Right atrium auricular region (tissue), 2 donors: ENCODE measurements at regions not wholly inside any gene's neighbourhood (a gene's known extent, or its start where the extent isn't known, plus 50 kb on each side); places are given as distances from the start of the nearest gene placed in this dataset.

Source experiments
- DNase-seq: peaks from one replicate; pipeline ENCODE4 v3.0.0-alpha.2; 2019; ENCODE audit warnings: low spot score
- H3K27ac ChIP-seq, 2 donors: fragments of 200-600 bp; sonication (generic); 1 replicate in 1 of 2; 2 replicates in 1 of 2; pipeline ENCODE4 v1.5.1; 2016 to 2019
- H3K27me3 ChIP-seq, 2 donors: fragments of 200-600 bp; sonication (generic); one replicate each; pipeline versions ENCODE4 v1.5.1 to v1.6.0; 2017 to 2019
- H3K36me3 ChIP-seq: fragments of 200-600 bp; sonication (generic); one replicate; pipeline ENCODE4 v1.5.1; 2016
- H3K4me1 ChIP-seq, 2 donors: fragments of 200-600 bp; sonication (generic); one replicate each; pipeline versions ENCODE4 v1.5.1 to v1.6.0; 2017 to 2019
- H3K4me3 ChIP-seq, 2 donors: fragments of 200-600 bp; sonication (generic); 1 replicate in 1 of 2; 2 replicates in 1 of 2; pipeline ENCODE4 v1.5.1; 2017 to 2019; ENCODE audit warnings: mild to moderate bottlenecking in 1 of 2, moderate library complexity in 1 of 2
- H3K9me3 ChIP-seq, 2 donors: fragments of 200-600 bp; sonication (generic); one replicate each; pipeline ENCODE4 v1.5.1; 2019
- TF ChIP-seq, protein P1 (sequence below), 2 donors: fragments of 200-600 bp; sonication (generic); IDR thresholded peaks; one replicate each; pipeline ENCODE4 v1.5.1; 2019; ENCODE audit warnings: antibody characterized with exemption in 2 of 2

DNA sequence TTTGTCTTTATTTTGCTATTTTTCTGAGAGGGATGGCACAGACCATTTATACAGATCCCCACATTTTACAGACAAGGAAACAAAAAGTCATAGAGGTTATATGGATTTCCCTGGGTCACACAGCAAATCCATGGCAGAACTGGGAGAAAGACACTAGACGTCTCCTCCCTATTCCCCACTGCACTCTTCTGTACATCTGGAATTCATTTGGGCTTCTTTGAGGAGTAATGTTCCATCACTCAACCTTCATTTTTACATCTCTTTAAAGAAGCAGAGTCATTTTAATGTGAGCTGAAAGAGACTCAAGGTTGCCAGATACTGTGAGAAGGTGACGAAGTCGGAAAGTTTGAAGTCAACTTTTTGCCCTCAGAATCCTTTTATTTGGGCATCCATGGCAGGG lies 207.3 kb downstream of the OTOR start:
- Histone ChIP-seq H3K36me3 (no peaks in the 10 kb centered on the region), H3K27me3 (no peaks in the 10 kb centered on the region)
- TF ChIP-seq, protein P1, sequence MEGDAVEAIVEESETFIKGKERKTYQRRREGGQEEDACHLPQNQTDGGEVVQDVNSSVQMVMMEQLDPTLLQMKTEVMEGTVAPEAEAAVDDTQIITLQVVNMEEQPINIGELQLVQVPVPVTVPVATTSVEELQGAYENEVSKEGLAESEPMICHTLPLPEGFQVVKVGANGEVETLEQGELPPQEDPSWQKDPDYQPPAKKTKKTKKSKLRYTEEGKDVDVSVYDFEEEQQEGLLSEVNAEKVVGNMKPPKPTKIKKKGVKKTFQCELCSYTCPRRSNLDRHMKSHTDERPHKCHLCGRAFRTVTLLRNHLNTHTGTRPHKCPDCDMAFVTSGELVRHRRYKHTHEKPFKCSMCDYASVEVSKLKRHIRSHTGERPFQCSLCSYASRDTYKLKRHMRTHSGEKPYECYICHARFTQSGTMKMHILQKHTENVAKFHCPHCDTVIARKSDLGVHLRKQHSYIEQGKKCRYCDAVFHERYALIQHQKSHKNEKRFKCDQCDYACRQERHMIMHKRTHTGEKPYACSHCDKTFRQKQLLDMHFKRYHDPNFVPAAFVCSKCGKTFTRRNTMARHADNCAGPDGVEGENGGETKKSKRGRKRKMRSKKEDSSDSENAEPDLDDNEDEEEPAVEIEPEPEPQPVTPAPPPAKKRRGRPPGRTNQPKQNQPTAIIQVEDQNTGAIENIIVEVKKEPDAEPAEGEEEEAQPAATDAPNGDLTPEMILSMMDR (IDR thresholded peaks at IDR 0.05): no peak

GRCh38 chr20:16955971-16956370 lies 207.8 kb downstream of the OTOR start:
- Histone ChIP-seq H3K27me3 (no peaks in the 10 kb centered on the region), H3K27ac (no peak overlapping the region), H3K36me3 (no peaks in the 10 kb centered on the region), H3K4me1 (no peaks in the 10 kb centered on the region), H3K4me3 (no peak overlapping the region), H3K9me3 (no peaks in the 10 kb centered on the region)
- TF ChIP-seq, protein P1 (IDR thresholded peaks at IDR 0.05): no peak
- no peak for DNase-seq

More for the DNA sequence above, 207.3 kb downstream of the OTOR start:
- H3K4me1 ChIP-seq: no peaks in the 10 kb centered on the region
- no peak overlapping the region for H3K4me3 ChIP-seq
- DNase-seq: no peak
- H3K9me3 ChIP-seq: peaks cover 0 to 3% of the 10 kb centered on the region in 2 donors
- no peak overlapping the region for H3K27ac ChIP-seq

- Histone ChIP-seq H3K27me3 (no peaks in the 10 kb centered on the region), H3K4me1 (no peaks in the 10 kb centered on the region), H3K27ac (no peak overlapping the region), H3K9me3 (no peaks in the 10 kb centered on the region), H3K4me3 (no peak overlapping the region), H3K36me3 (no peaks in the 10 kb centered on the region)
- TF ChIP-seq, protein P1 (IDR thresholded peaks at IDR 0.05): no peak
- DNase-seq: no peak
These were observed 217.2 kb downstream of the OTOR start for GRCh38 chr20:16965401-16965800.

- Histone ChIP-seq H3K36me3 (no peaks in the 10 kb centered on the region), H3K4me3 (no peak overlapping the region), H3K27ac (no peak overlapping the region), H3K9me3 (no peaks in the 10 kb centered on the region), H3K4me1 (no peaks in the 10 kb centered on the region), H3K27me3 (no peaks in the 10 kb centered on the region)
- no peak for DNase-seq
- TF ChIP-seq, protein P1 (IDR thresholded peaks at IDR 0.05): no peak
These were observed 218.2 kb downstream of the OTOR start for GRCh38 chr20:16966276-16966880.

- Histone ChIP-seq H3K4me1 (no peaks in the 10 kb centered on the region), H3K36me3 (no peaks in the 10 kb centered on the region), H3K4me3 (no peak overlapping the region), H3K9me3 (no peaks in the 10 kb centered on the region), H3K27me3 (no peaks in the 10 kb centered on the region), H3K27ac (no peak overlapping the region)
- DNase-seq: no peak
- TF ChIP-seq, protein P1 (IDR thresholded peaks at IDR 0.05): no peak
These were observed 219.9 kb downstream of the OTOR start for GRCh38 chr20:16968099-16968498.

DNA sequence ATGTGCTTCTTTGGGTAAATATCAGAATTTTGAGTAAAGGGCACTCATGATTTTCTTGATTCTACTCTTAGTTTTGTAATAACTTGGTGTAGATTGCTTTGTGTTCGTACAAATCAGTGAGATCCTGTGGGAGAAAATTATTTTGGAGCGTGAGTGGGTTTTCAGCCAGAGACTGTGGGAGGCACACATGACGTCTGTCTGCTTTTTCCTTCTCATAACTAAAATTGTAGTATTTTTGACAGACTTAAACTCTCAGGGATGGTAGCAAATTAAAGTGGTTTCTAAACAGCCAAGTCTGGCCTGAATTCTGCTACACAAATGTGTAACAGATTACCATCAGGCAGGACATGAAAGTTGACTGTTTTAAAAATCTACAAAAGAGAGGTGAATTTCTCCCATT lies 222.6 kb downstream of the OTOR start:
- no peaks in the 10 kb centered on the region for H3K27me3 ChIP-seq
- no peaks in the 10 kb centered on the region for H3K36me3 ChIP-seq
- H3K4me1 ChIP-seq: no peaks in the 10 kb centered on the region
- no peak overlapping the region for H3K27ac ChIP-seq
- no peaks in the 10 kb centered on the region for H3K9me3 ChIP-seq
- no peak overlapping the region for H3K4me3 ChIP-seq
- TF ChIP-seq, protein P1 (IDR thresholded peaks at IDR 0.05): no peak
- no peak for DNase-seq
